ENCODE measurements at regions not wholly inside any gene's neighbourhood (a gene's known extent, or its start where the extent isn't known, plus 50 kb on each side); places are given as distances from the start of the nearest gene placed in this dataset.

GRCh38 chr16:7083096-7083495 is 249.5 kb upstream of the RBFOX1 start:
- in situ Hi-C loops (cut with MboI; ENCODE audit: low sequenced_read_pairs) (no loop called here), intact Hi-C loops (cut with micrococcal nuclease) (no loop called here), dilution Hi-C loops (cut with HindIII; ENCODE audit: low sequenced_read_pairs, unreplicated experiment) (no loop called here)
- ATAC-seq (ENCODE audit: low read depth): no peak
- POLR2A ChIA-PET (ENCODE audit: unreplicated experiment): no interaction called here
- H2AFZ ChIP-seq (replicated peaks; ENCODE audit: low read length, poor library complexity): no peak overlapping the region
- BruUV-seq (replicated peaks): no TSS peak
- H3K23ac ChIP-seq (ENCODE audit: low read depth, low read length): no peak overlapping the region
- H3K4me3 ChIP-seq (ENCODE audit: insufficient read depth, low read depth, low read length): no peak overlapping the region
- H4K8ac ChIP-seq (ENCODE audit: low read depth in 2 of 2, low read length in 2 of 2): no peak overlapping the region
- H4K91ac ChIP-seq (ENCODE audit: insufficient read depth, low read depth, low read length): no peak overlapping the region
- H3K27me3 ChIP-seq (ENCODE audit: control insufficient read depth, insufficient read depth, low read length): no peaks in the 10 kb centered on the region
- H3K79me1 ChIP-seq (ENCODE audit: low read depth in 1 of 2, low read length in 2 of 2): no peaks in the 10 kb centered on the region
- CTCF ChIA-PET: no interaction called here
- H3K36me3 ChIP-seq (ENCODE audit: control insufficient read depth, insufficient read depth, low read length): no peaks in the 10 kb centered on the region
- H3K18ac ChIP-seq (ENCODE audit: low read depth, low read length): no peak overlapping the region
- H3K4me2 ChIP-seq (ENCODE audit: low read depth, low read length): no peak overlapping the region
- no peak overlapping the region for H2AK9ac ChIP-seq (replicated peaks; ENCODE audit: low read depth, low read length, poor library complexity)
- H2BK120ac ChIP-seq (ENCODE audit: low read depth, low read length): no peak overlapping the region
- H3K4me1 ChIP-seq (ENCODE audit: control insufficient read depth, insufficient read depth, low read length): no peaks in the 10 kb centered on the region
- H3K9me1 ChIP-seq (ENCODE audit: insufficient read depth, low read length): no peaks in the 10 kb centered on the region
- H3K27ac ChIP-seq (ENCODE audit: insufficient read depth, low read length): no peak overlapping the region
- H3K14ac ChIP-seq (replicated peaks; ENCODE audit: low read depth, low read length): no peak overlapping the region
- no peak overlapping the region for H2BK20ac ChIP-seq (ENCODE audit: low read depth, low read length)
- no CpG with 5 or more reads among the region's 4 CpGs for WGBS, 2 experiments (ENCODE audit: extremely low coverage in 2 of 2, insufficient read length in 1 of 2)
- no peak overlapping the region for H4K5ac ChIP-seq (ENCODE audit: low read depth, low read length)
- no peak overlapping the region for H2BK5ac ChIP-seq (ENCODE audit: low read depth, low read length, poor library complexity, severe bottlenecking)
- H3K9me3 ChIP-seq (ENCODE audit: control insufficient read depth, insufficient read depth, low read length): peaks cover 12% of the 10 kb centered on the region
- H3K56ac ChIP-seq (ENCODE audit: extremely low read depth, insufficient read depth, low read length): no peak overlapping the region
- TF ChIP-seq ELK1 (IDR thresholded peaks at IDR 0.05; ENCODE audit: borderline replicate concordance, low read depth, low read length): no peak
- TF ChIP-seq MAFK (IDR thresholded peaks at IDR 0.05; ENCODE audit: low read depth, low read length): no peak
- no peak for TF ChIP-seq CHD1 (IDR thresholded peaks at IDR 0.05; ENCODE audit: low read depth, low read length)
- no peak for TF ChIP-seq POLR2A (IDR thresholded peaks at IDR 0.05; ENCODE audit: low read depth, low read length)
- TF ChIP-seq CTCF (conservative IDR thresholded peaks at IDR 0.05; ENCODE audit: low read depth, low read length): no peak
- TF ChIP-seq NFE2L2 (IDR thresholded peaks at IDR 0.05; ENCODE audit: low read depth, low read length): no peak
- TF ChIP-seq USF2 (IDR thresholded peaks at IDR 0.05; ENCODE audit: low read depth, low read length): no peak
- H4K20me1 ChIP-seq (ENCODE audit: insufficient read depth, low read length): no peaks in the 10 kb centered on the region
- no peak overlapping the region for H3K4ac ChIP-seq (ENCODE audit: low read depth, low read length)
- H2AK5ac ChIP-seq (ENCODE audit: low read depth, low read length): no peak overlapping the region
- no peak overlapping the region for H2BK15ac ChIP-seq (ENCODE audit: low read depth, low read length)
- no peak overlapping the region for H3K9ac ChIP-seq (ENCODE audit: low read depth, low read length)
- no peak for DNase-seq
